ENCODE measurements at regions not wholly inside any gene's neighbourhood (a gene's known extent, or its start where the extent isn't known, plus 50 kb on each side); places are given as distances from the start of the nearest gene placed in this dataset.

DNA sequence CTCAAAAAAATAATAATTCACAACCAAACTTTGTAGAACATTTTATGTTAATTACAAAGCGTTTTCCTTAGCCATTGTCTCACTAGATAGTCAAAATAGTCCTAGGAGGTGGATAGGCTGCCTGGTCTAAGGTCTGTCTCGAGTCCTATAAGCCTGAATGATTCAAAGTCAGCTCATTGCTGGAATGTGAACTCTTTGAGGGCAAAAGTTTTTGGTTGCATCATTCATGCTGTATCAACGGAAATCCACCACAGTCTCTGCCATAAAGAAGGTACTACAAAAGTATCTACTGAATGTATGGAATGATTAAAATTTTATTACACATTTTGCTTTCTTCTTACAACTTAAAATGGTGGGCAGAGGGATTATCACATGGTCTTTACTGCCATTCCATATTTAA is 387.3 kb upstream of the RARB start:
- Mint-ChIP-seq H3K9me3 (no peaks in the 10 kb centered on the region), H3K4me3 (no peak overlapping the region), H3K27me3 (ENCODE audit: insufficient read depth, low read depth, poor library complexity) (no peaks in the 10 kb centered on the region), H3K36me3 (ENCODE audit: low read depth) (no peaks in the 10 kb centered on the region), H3K27ac (no peak overlapping the region), H3K4me1 (peaks cover 8% of the 10 kb centered on the region; the same call in 2 of the 3 replicates)
- DNase-seq (ENCODE audit: low spot score) = no peak
- H3K9me2 ChIP-seq (ENCODE audit: insufficient read depth) = peaks cover 7% of the 10 kb centered on the region; the same call in 1 of the 2 replicates
- no peak overlapping the region for H3K4me2 ChIP-seq
- no peak overlapping the region for H2AFZ ChIP-seq
- H3K27me3 ChIP-seq (ENCODE audit: insufficient read depth) = no peaks in the 10 kb centered on the region
- H3K36me3 ChIP-seq (ENCODE audit: insufficient read depth) = no peaks in the 10 kb centered on the region
- TF ChIP-seq NANOG (IDR thresholded peaks at IDR 0.05; ENCODE audit: borderline replicate concordance) (no peak), ZNF114 (CRISPR knock-in tag; IDR thresholded peaks at IDR 0.05) (no peak), EZH2phosphoT487 (IDR thresholded peaks at IDR 0.05; ENCODE audit: unreplicated experiment) (no peak), EZH2 (IDR thresholded peaks at IDR 0.05; ENCODE audit: low read depth, unreplicated experiment) (no peak), CREB1 (CRISPR knock-in tag; IDR thresholded peaks at IDR 0.05; ENCODE audit: low read depth) (no peak), JUNB (IDR thresholded peaks at IDR 0.05; ENCODE audit: unreplicated experiment) (no peak), POLR2AphosphoS5 (IDR thresholded peaks at IDR 0.05; ENCODE audit: low read depth) (no peak), ZNF331 (CRISPR knock-in tag; IDR thresholded peaks at IDR 0.05; ENCODE audit: low read depth) (no peak), STAT1 (IDR thresholded peaks at IDR 0.05; ENCODE audit: unreplicated experiment) (no peak)
- TF ChIP-seq, protein P1, sequence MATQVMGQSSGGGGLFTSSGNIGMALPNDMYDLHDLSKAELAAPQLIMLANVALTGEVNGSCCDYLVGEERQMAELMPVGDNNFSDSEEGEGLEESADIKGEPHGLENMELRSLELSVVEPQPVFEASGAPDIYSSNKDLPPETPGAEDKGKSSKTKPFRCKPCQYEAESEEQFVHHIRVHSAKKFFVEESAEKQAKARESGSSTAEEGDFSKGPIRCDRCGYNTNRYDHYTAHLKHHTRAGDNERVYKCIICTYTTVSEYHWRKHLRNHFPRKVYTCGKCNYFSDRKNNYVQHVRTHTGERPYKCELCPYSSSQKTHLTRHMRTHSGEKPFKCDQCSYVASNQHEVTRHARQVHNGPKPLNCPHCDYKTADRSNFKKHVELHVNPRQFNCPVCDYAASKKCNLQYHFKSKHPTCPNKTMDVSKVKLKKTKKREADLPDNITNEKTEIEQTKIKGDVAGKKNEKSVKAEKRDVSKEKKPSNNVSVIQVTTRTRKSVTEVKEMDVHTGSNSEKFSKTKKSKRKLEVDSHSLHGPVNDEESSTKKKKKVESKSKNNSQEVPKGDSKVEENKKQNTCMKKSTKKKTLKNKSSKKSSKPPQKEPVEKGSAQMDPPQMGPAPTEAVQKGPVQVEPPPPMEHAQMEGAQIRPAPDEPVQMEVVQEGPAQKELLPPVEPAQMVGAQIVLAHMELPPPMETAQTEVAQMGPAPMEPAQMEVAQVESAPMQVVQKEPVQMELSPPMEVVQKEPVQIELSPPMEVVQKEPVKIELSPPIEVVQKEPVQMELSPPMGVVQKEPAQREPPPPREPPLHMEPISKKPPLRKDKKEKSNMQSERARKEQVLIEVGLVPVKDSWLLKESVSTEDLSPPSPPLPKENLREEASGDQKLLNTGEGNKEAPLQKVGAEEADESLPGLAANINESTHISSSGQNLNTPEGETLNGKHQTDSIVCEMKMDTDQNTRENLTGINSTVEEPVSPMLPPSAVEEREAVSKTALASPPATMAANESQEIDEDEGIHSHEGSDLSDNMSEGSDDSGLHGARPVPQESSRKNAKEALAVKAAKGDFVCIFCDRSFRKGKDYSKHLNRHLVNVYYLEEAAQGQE (IDR thresholded peaks at IDR 0.05; ENCODE audit: unreplicated experiment) = no peak
- TF ChIP-seq, protein P2, sequence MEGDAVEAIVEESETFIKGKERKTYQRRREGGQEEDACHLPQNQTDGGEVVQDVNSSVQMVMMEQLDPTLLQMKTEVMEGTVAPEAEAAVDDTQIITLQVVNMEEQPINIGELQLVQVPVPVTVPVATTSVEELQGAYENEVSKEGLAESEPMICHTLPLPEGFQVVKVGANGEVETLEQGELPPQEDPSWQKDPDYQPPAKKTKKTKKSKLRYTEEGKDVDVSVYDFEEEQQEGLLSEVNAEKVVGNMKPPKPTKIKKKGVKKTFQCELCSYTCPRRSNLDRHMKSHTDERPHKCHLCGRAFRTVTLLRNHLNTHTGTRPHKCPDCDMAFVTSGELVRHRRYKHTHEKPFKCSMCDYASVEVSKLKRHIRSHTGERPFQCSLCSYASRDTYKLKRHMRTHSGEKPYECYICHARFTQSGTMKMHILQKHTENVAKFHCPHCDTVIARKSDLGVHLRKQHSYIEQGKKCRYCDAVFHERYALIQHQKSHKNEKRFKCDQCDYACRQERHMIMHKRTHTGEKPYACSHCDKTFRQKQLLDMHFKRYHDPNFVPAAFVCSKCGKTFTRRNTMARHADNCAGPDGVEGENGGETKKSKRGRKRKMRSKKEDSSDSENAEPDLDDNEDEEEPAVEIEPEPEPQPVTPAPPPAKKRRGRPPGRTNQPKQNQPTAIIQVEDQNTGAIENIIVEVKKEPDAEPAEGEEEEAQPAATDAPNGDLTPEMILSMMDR (conservative IDR thresholded peaks at IDR 0.05; ENCODE audit: low read depth in 2 of 2) = no peak
- TF ChIP-seq, protein P3, sequence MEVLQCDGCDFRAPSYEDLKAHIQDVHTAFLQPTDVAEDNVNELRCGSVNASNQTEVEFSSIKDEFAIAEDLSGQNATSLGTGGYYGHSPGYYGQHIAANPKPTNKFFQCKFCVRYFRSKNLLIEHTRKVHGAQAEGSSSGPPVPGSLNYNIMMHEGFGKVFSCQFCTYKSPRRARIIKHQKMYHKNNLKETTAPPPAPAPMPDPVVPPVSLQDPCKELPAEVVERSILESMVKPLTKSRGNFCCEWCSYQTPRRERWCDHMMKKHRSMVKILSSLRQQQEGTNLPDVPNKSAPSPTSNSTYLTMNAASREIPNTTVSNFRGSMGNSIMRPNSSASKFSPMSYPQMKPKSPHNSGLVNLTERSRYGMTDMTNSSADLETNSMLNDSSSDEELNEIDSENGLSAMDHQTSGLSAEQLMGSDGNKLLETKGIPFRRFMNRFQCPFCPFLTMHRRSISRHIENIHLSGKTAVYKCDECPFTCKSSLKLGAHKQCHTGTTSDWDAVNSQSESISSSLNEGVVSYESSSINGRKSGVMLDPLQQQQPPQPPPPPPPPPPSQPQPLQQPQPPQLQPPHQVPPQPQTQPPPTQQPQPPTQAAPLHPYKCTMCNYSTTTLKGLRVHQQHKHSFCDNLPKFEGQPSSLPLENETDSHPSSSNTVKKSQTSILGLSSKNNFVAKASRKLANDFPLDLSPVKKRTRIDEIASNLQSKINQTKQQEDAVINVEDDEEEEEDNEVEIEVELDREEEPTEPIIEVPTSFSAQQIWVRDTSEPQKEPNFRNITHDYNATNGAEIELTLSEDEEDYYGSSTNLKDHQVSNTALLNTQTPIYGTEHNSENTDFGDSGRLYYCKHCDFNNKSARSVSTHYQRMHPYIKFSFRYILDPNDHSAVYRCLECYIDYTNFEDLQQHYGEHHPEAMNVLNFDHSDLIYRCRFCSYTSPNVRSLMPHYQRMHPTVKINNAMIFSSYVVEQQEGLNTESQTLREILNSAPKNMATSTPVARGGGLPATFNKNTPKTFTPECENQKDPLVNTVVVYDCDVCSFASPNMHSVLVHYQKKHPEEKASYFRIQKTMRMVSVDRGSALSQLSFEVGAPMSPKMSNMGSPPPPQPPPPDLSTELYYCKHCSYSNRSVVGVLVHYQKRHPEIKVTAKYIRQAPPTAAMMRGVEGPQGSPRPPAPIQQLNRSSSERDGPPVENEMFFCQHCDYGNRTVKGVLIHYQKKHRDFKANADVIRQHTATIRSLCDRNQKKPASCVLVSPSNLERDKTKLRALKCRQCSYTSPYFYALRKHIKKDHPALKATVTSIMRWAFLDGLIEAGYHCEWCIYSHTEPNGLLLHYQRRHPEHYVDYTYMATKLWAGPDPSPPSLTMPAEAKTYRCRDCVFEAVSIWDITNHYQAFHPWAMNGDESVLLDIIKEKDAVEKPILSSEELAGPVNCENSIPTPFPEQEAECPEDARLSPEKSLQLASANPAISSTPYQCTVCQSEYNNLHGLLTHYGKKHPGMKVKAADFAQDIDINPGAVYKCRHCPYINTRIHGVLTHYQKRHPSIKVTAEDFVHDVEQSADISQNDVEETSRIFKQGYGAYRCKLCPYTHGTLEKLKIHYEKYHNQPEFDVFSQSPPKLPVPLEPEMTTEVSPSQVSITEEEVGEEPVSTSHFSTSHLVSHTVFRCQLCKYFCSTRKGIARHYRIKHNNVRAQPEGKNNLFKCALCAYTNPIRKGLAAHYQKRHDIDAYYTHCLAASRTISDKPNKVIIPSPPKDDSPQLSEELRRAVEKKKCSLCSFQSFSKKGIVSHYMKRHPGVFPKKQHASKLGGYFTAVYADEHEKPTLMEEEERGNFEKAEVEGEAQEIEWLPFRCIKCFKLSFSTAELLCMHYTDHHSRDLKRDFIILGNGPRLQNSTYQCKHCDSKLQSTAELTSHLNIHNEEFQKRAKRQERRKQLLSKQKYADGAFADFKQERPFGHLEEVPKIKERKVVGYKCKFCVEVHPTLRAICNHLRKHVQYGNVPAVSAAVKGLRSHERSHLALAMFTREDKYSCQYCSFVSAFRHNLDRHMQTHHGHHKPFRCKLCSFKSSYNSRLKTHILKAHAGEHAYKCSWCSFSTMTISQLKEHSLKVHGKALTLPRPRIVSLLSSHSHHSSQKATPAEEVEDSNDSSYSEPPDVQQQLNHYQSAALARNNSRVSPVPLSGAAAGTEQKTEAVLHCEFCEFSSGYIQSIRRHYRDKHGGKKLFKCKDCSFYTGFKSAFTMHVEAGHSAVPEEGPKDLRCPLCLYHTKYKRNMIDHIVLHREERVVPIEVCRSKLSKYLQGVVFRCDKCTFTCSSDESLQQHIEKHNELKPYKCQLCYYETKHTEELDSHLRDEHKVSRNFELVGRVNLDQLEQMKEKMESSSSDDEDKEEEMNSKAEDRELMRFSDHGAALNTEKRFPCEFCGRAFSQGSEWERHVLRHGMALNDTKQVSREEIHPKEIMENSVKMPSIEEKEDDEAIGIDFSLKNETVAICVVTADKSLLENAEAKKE (CRISPR knock-in tag; IDR thresholded peaks at IDR 0.05) = no peak
- TF ChIP-seq, protein P4, sequence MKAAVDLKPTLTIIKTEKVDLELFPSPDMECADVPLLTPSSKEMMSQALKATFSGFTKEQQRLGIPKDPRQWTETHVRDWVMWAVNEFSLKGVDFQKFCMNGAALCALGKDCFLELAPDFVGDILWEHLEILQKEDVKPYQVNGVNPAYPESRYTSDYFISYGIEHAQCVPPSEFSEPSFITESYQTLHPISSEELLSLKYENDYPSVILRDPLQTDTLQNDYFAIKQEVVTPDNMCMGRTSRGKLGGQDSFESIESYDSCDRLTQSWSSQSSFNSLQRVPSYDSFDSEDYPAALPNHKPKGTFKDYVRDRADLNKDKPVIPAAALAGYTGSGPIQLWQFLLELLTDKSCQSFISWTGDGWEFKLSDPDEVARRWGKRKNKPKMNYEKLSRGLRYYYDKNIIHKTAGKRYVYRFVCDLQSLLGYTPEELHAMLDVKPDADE (IDR thresholded peaks at IDR 0.05) = no peak
- H3K4me3 ChIP-seq = no peak overlapping the region
- H4K20me1 ChIP-seq (replicated peaks; ENCODE audit: insufficient read depth) = no peaks in the 10 kb centered on the region
- ATAC-seq = no peak
- H3K27ac ChIP-seq (ENCODE audit: low read depth) = no peak overlapping the region
- no peaks in the 10 kb centered on the region for H3K4me1 ChIP-seq (ENCODE audit: insufficient read depth)
- no peaks in the 10 kb centered on the region for H3K79me2 ChIP-seq (replicated peaks; ENCODE audit: insufficient read depth)
- H3F3A ChIP-seq (replicated peaks; ENCODE audit: low read depth) = no peaks in the 10 kb centered on the region
